Upper lobe of left lung (tissue), 6 donors: ENCODE measurements at regions not wholly inside any gene's neighbourhood (a gene's known extent, or its start where the extent isn't known, plus 50 kb on each side); places are given as distances from the start of the nearest gene placed in this dataset.
"Not testable (repeated sequence)": the region's sequence is repeated elsewhere in the genome, so short reads cannot be mapped to it uniquely, and the experiment has no call there.

Source experiments
- ATAC-seq, 2 donors: fragments of 200-7000 bp; cut with Tn5 transposase; one replicate each; pipeline ENCODE4 v1.9.1; 2022; ENCODE audit warnings: mild to moderate bottlenecking in 2 of 2, moderate library complexity in 2 of 2; ENCODE audit not compliant: low FRiP score in 2 of 2
- DNase-seq, 2 donors: peaks; one replicate each; pipeline ENCODE4 v3.0.0-alpha.2; 2019 to 2020
- H3K27ac ChIP-seq, 4 donors: fragments of 200-600 bp; sonication (generic); one replicate each; pipeline ENCODE4 v1.5.1; 2016 to 2019
- H3K27me3 ChIP-seq, 4 donors: fragments of 200-600 bp; sonication (generic); one replicate each; pipeline ENCODE4 v1.5.1; 2017 to 2019
- H3K36me3 ChIP-seq, 4 donors: fragments of 200-600 bp; sonication (generic); one replicate each; pipeline ENCODE4 v1.5.1; 2016 to 2019
- H3K4me1 ChIP-seq, 4 donors: fragments of 200-600 bp; sonication (generic); one replicate each; pipeline ENCODE4 v1.5.1; 2018 to 2019
- H3K4me3 ChIP-seq, 4 donors: fragments of 200-600 bp; sonication (generic); one replicate each; pipeline ENCODE4 v1.5.1; 2017 to 2019; ENCODE audit warnings: mild to moderate bottlenecking in 2 of 4, moderate library complexity in 1 of 4
- H3K9me3 ChIP-seq, 4 donors: fragments of 200-600 bp; sonication (generic); one replicate each; pipeline ENCODE4 v1.5.1; 2018 to 2019
- EP300 ChIP-seq, 4 donors: sonication (generic); formaldehyde crosslinking; IDR thresholded peaks; one replicate each; pipeline ENCODE4 v1.5.1; 2017; ENCODE audit warnings: antibody characterized with exemption in 4 of 4, control low read depth in 2 of 4
- POLR2A ChIP-seq, 4 donors: fragments of 450-650 bp; IDR thresholded peaks; one replicate each; pipeline ENCODE4 v1.5.1; 2016 to 2017; ENCODE audit warnings: antibody characterized with exemption in 4 of 4, mild to moderate bottlenecking in 2 of 4
- POLR2AphosphoS5 ChIP-seq, 2 donors: sonication (generic); formaldehyde crosslinking; IDR thresholded peaks; one replicate each; pipeline ENCODE4 v1.5.1; 2017; ENCODE audit warnings: antibody characterized with exemption in 2 of 2
- WGBS, 2 donors: methylation state at CpG; one replicate each; pipeline ENCODE4 v1.1.5; 2017 to 2018; 5-methylcytosine and 5-hydroxymethylcytosine counted together
- TF ChIP-seq, protein P1 (sequence below), 6 experiments: fragments of 450-650 bp in 4 of 6; fragments of 200-600 bp in 2 of 6; sonication (generic) in 2 of 6; IDR thresholded peaks; one replicate each; pipeline ENCODE4 v1.5.1; 2016 to 2019; ENCODE audit warnings: antibody characterized with exemption in 6 of 6
- donor health status: DM: no; HTN: no; CAD: no; lungs with moderate emphysema.
- donor health status: DM: no; HTN: yes; CAD: no; lungs with severe emphysema.

DNA sequence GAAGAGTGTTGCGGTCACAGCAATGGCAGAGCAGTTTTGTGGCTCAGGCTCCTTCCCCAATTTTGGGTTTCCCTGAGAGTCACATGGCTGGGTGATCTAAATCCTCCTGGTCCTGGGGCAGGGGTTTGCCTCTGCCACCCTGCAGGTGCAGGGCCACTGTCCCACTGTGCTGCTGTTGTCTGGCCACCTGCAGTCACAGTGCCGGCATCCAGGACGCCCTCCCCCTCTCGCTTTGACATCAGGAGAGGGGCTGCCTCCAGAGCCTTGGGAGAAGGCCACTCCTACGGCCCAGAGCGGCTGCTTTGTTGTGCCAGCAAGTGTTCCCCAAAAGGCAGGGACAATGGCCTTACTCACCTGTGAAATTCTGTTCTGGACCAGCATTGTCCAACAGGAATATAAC is 449.0 kb downstream of the QKI start:
- ATAC-seq, result no peak

DNA sequence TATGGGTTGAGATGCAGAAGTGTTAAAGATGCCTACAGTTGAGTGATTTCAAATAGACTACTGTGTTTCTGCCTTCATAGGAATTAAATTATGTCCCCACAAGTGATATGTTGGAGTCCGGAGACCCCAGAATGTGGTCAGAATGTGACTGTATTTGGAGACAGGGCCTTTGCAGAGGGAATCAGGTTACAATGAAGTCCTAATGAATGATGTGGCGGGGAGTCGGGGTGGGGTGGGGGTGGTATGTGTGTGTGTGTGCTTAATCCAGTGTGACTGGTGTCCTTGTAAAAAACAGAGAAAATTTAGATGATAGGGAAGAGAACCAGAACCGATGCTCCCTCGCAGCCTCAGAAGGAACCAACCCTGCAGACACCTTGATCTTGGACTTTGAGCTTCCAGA is 448.2 kb downstream of the QKI start:
- Histone ChIP-seq H3K4me1 (peaks cover 0 to 11% (median 2%) of the 10 kb centered on the region in 4 donors), H3K27ac (no peak overlapping the region), H3K36me3 (no peaks in the 10 kb centered on the region), H3K4me3 (no peak overlapping the region), H3K27me3 (no peaks in the 10 kb centered on the region), H3K9me3 (no peaks in the 10 kb centered on the region)
- ATAC-seq, result no peak
- WGBS, 2 donors, result 88 to 96% methylated on average over 5 of the region's 5 CpGs
- no peak for DNase-seq
- TF ChIP-seq, protein P1, sequence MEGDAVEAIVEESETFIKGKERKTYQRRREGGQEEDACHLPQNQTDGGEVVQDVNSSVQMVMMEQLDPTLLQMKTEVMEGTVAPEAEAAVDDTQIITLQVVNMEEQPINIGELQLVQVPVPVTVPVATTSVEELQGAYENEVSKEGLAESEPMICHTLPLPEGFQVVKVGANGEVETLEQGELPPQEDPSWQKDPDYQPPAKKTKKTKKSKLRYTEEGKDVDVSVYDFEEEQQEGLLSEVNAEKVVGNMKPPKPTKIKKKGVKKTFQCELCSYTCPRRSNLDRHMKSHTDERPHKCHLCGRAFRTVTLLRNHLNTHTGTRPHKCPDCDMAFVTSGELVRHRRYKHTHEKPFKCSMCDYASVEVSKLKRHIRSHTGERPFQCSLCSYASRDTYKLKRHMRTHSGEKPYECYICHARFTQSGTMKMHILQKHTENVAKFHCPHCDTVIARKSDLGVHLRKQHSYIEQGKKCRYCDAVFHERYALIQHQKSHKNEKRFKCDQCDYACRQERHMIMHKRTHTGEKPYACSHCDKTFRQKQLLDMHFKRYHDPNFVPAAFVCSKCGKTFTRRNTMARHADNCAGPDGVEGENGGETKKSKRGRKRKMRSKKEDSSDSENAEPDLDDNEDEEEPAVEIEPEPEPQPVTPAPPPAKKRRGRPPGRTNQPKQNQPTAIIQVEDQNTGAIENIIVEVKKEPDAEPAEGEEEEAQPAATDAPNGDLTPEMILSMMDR (IDR thresholded peaks at IDR 0.05), result no peak
- TF ChIP-seq POLR2A (IDR thresholded peaks at IDR 0.05), result no peak
- no peak for TF ChIP-seq POLR2AphosphoS5 (IDR thresholded peaks at IDR 0.05)
- TF ChIP-seq EP300 (IDR thresholded peaks at IDR 0.05), result no peak

More for the DNA sequence above, 449.0 kb downstream of the QKI start:
- H3K4me3 ChIP-seq, result no peak overlapping the region
- no peak overlapping the region for H3K27ac ChIP-seq
- peak in 1 of 2 donors; percentile 22 for DNase-seq
- 79 to 97% methylated on average over 3 to 6 of the region's 6 CpGs for WGBS, 2 donors
- no peaks in the 10 kb centered on the region for H3K27me3 ChIP-seq
- H3K36me3 ChIP-seq, result no peaks in the 10 kb centered on the region
- TF ChIP-seq EP300 (IDR thresholded peaks at IDR 0.05) (no peak), POLR2A (IDR thresholded peaks at IDR 0.05) (no peak)
- peaks cover 0 to 11% (median 2%) of the 10 kb centered on the region in 4 donors for H3K4me1 ChIP-seq
- no peaks in the 10 kb centered on the region for H3K9me3 ChIP-seq

DNA sequence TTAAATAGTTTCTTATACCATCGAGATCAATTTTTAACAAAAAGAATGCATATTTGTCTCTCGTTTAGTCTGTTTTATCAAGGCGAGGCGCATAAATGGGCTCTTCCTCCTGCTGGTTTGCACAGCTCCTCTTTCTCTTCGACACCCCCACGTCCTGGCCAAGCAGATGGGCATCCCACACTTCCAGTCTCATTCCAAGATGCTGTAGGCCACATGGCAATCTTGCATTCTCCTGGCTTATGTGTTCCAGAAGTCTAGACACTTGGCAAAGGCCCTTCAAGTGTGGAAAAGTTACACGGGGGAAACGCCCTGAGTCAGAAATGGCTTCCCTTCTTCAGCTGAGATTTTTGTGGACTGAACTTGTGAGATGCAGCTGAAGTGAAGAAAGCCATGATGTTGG is 447.1 kb downstream of the QKI start:
- H3K4me3 ChIP-seq, result no peak overlapping the region
- no peaks in the 10 kb centered on the region for H3K9me3 ChIP-seq
- no peaks in the 10 kb centered on the region for H3K36me3 ChIP-seq
- H3K27me3 ChIP-seq, result no peaks in the 10 kb centered on the region
- H3K27ac ChIP-seq, result no peak overlapping the region
- whole genome bisulfite sequencing, 2 donors, result 92 to 94% methylated on average over 8 of the region's 8 CpGs
- no peak for ATAC-seq
- TF ChIP-seq POLR2A (IDR thresholded peaks at IDR 0.05) (no peak), EP300 (IDR thresholded peaks at IDR 0.05) (no peak), POLR2AphosphoS5 (IDR thresholded peaks at IDR 0.05) (no peak)
- TF ChIP-seq, protein P1 (IDR thresholded peaks at IDR 0.05), result no peak
- peaks cover 0 to 11% (median 2%) of the 10 kb centered on the region in 4 donors for H3K4me1 ChIP-seq
- no peak for DNase-seq

DNA sequence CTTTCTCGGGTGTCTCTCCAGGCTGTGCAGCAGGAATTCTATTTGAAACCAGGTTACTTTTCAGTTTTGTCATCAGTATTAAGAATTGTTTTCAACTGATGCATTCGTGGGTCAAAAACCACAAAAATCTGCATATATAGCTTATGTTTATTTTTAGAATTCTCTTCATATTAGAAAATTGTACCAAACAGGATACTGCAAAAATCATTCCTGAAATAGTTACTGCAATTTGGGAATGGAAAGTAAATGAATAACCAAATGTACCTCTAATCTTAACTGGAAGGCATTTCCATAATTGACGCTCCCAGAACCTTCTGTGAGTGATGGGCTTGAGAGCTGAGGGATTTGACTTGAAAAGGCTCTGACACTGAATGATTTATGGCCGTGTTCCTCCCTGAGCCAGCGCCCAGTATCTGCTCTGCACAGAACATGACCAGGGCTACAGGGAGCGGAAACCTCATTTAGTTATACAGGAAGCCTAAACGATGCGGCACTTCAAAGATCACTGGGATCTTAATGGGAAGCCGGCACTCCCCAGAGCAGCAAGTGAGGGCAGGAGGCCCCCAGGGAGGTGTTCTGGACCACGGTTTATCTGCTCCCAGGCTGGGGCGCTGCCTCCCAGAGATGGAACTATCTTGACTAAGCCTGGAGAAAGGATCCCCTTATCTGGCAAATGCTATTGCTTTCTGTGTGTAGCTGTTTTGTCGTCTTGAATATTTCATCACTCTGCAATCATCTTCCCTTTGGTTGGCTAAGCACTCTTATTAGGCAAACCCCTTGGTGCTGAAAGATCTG is 446.0 kb downstream of the QKI start:
- H3K9me3 ChIP-seq, result no peaks in the 10 kb centered on the region
- WGBS, 2 donors, result 14 to 22% methylated on average over 12 of the region's 12 CpGs
- no peaks in the 10 kb centered on the region for H3K27me3 ChIP-seq
- peaks cover 0 to 11% (median 2%) of the 10 kb centered on the region in 4 donors for H3K4me1 ChIP-seq
- peak in 1 of 2 donors; percentile 84 for ATAC-seq
- peak overlapping the region in 1 of 4 donors; percentile 5 for H3K4me3 ChIP-seq
- no peak for DNase-seq
- H3K36me3 ChIP-seq, result no peaks in the 10 kb centered on the region
- H3K27ac ChIP-seq, result no peak overlapping the region
- TF ChIP-seq, protein P1 (IDR thresholded peaks at IDR 0.05), result no peak
- no peak for TF ChIP-seq EP300 (IDR thresholded peaks at IDR 0.05)

DNA sequence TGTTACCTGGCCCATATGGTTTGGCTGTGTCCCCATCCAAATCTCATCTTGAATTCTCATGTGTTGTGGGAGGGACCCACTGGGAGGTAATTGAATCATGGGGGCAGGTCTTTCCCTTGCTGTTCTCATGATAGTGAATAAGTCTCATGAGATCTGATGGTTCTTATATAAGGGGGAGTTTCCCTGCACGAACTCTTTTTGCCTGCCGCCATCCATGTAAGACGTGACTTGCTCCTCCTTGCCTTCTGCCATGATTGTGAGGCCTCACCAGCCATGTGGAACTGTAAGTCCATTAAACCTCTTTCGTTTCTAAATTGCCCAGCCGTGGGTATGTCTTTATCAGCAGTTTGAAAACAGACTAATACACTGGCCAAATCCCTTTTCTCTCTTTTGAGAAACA is 444.4 kb downstream of the QKI start:
- DNase-seq, H3K4me3 ChIP-seq, ATAC-seq, H3K27me3 ChIP-seq, H3K27ac ChIP-seq, H3K36me3 ChIP-seq, H3K9me3 ChIP-seq: not testable (repeated sequence)
- 94% methylated on average over 5 of the region's 5 CpGs for WGBS, 2 donors
- H3K4me1 ChIP-seq, result peaks cover 0 to 11% (median 2%) of the 10 kb centered on the region in 4 donors

DNA sequence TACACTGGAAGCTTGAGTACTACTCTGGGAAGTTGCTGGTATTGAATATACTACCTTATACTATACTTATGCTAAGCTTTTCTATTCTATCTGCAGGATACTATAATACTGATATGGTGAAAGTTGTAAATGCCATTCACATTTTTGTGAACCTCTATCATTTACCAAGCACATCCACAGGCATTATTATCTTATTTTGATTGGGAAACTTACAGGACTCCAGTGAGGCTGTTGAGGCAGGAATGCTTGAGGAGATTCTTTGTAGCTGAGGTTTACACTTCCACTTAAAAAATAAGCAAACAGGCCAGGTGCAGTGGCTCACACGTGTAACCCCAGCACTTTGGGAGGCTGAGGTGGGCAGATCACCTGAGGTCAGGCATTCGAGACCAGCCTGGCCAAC is 442.9 kb downstream of the QKI start:
- no peak for ATAC-seq
- no peak overlapping the region for H3K27ac ChIP-seq
- no peak overlapping the region for H3K4me3 ChIP-seq
- H3K27me3 ChIP-seq, result no peaks in the 10 kb centered on the region
- peaks cover 0 to 4% (median 0%) of the 10 kb centered on the region in 4 donors for H3K9me3 ChIP-seq
- no peaks in the 10 kb centered on the region for H3K36me3 ChIP-seq
- H3K4me1 ChIP-seq, result peaks cover 0 to 11% (median 2%) of the 10 kb centered on the region in 4 donors
- no peak for TF ChIP-seq EP300 (IDR thresholded peaks at IDR 0.05)
- TF ChIP-seq POLR2AphosphoS5 (IDR thresholded peaks at IDR 0.05), result no peak
- TF ChIP-seq, protein P1 (IDR thresholded peaks at IDR 0.05), result no peak
- no peak for TF ChIP-seq POLR2A (IDR thresholded peaks at IDR 0.05)
- 72 to 83% methylated on average over 2 of the region's 2 CpGs for WGBS, 2 donors
- DNase-seq, result no peak
